NOMO-1 treated with dmso at 0.1 percent for 144 hours (cell line): ENCODE measurements at regions not wholly inside any gene's neighbourhood (a gene's known extent, or its start where the extent isn't known, plus 50 kb on each side); places are given as distances from the start of the nearest gene placed in this dataset.
"Not testable (repeated sequence)": the region's sequence is repeated elsewhere in the genome, so short reads cannot be mapped to it uniquely, and the experiment has no call there.

Experiments
- DNase-seq: peaks from one replicate; lab custom pipeline; 2025; ENCODE audit not compliant: unreplicated experiment; lab: John Stamatoyannopoulos, UW

DNA sequence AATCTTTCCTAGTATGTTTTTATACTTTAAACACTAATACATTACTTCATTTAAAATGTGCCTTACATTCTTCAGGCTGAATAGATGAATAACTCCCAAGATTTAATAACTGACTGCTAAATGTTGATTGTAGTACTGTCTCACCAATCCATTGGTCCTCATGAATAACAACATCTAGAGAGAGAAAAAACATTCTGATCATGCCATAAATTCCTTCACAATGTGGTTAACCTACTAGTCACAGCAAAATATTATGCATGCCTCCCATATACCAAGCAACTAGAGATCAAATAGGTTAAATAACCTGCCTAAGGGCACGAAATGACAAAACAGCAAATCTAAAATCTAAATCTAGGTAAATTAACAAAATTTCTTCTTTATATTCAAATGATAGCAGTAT, 66.2 kb downstream of the SYT15 start:
- DNase-seq = not testable (repeated sequence)

DNA sequence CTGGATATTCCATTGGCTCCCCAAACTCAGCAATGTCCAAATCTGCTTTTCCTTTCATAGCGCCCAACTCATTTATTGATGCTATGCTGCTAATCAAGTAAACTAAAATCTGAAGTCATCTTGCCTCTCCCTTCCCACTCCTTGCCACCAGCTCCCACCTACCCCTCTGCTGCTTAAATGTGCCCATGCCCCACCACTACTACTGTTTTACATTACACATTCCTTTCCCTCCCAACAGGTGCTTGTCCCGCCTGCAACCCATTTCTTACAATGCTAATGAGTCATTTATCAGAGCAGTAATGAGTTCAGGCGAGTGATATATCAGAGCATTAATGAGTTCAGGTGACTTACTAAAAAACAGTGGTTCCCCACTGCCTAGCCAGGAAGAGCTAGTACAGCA, 67.2 kb downstream of the SYT15 start:
- not testable (repeated sequence) for DNase-seq

DNA sequence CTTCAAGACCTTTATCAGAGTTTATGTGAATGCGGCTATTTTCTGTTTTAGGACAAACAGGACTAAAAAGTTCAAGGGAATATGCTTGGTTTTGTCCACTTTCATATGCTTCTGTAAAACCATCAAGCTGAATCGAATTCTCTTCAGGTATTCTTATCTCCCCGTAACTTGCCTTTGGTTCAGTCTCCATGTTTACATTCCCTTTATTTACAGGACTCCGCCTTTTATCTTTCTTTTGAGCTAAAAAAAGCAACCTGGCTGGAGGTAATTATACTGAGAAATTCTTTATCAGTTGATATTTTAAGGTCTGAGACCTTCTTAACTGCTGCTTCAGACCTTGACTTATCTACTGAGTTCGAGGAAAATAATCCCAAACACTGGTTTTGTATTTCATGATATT, 72.0 kb downstream of the SYT15 start:
- DNase-seq = not testable (repeated sequence)

DNA sequence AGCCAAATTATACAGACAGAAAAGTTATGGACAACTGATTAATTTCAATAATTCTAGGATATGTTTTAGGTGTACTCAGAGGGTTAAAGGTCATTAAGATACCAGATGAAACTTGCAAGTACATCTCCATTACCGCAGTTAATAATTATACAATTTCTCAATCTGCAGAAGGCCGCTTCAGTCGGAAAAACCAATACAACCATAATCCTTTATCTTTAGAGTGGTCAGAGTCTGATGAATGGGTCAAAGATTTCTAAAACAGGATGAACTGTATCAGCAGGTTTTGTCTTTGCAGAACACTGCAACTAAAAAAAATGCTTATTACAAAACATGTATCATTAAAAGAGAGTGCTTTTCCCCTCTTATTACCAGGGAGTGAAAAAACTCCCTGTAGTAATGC, 78.5 kb downstream of the SYT15 start:
- not testable (repeated sequence) for DNase-seq

DNA sequence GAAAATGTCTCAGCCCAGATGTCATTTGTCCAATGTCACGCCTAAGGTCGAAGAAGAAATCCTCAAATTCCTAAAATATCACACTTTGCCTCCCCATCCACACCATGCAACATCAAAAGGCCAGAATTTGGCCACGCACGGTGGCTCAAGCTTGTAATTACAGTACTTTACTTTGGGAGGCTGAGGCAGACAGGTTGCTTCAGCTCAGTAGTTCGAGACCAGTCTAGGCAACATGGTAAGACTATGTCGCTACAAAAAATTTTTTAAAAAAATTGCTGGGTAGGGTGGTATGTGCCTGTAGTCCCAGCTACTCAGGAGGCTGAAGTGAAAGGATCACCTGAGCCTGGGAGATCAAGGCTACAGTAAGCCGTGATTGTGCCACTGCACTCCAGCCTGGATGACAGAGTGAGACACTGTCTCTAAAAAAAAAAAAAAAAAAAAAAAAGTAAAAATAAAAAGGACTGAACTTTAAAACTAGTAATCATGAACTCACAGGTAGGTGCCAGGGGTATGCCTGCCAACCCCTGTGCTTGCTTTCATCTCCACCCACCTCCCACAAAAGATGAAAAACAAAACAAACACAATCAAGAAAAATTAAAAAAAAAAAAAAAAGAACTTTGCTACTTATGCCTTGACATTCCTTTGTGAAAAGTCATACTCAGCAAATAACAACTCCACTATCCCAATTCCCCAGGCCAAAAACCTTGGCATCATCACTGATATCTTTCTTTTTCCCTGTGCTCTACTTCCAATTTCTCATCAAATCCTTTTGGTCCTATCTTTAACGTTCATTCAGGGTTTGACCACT, 81.3 kb downstream of the SYT15 start:
- DNase-seq = not testable (repeated sequence)

DNA sequence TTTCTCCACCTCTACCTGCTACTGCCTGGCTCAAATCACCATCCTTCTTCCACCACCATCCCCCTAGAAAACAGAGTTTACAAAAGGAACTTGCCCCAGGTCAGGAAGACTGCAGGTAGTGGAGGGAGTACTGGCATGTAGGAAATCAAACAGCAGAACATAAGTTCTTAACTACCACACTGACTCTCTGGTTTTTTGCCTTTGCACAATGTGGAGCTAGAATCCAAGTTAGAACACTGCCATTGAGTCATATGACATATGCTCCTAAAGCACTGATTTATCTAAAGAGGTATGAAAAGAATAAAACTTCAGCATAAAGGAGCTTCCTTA, 81.9 kb downstream of the SYT15 start:
- DNase-seq = not testable (repeated sequence)

DNA sequence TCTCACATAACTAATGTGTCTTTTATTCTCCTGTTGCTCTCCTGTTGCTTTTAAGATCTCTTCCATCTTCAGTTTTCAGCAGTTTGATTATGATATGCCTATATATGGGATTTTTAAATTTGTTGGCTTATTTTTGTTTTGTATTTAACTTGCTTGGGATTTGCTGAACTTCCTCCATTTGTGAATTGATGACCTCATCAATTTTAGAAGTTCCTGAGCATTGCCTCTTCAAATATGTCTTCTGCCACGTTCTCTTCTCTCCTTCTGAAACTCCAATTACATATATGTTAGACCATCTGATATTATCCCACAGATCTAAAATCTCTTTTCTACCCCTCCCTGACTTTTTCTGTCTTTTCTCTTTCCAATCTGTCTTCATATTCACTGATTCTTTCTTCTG, 86.6 kb downstream of the SYT15 start:
- DNase-seq = not testable (repeated sequence)

DNA sequence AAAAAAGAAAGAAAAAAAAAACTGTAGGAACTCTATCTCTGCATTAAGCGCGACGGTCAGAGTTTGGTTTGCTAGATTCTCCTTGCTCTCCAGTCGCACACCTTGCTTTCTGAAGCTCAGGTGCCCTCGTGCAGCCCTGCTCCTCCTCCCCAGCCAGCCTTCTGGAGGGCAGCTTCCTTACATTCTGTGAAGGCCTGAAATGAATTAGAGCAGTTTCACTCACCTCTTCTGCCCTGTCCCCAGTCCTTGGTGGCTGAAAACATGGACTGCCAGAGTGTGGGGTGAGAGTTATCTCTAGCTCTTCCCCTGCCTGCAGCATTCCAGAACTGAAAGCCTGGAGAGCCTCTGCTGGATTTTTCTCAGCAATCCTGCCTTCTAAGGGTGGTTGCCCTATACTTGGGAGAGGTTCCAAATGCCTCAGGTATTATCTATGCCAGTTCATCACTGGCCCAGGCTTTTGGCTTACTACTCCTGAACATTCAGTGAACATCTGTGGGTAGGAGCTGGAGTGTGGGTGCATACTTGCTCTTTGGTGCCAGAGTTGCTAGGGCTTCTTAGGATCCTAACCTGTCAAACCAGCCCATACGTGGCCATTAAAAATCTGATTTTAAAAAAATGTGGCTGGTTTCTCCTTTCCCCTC, 89.5 kb downstream of the SYT15 start:
- not testable (repeated sequence) for DNase-seq

DNA sequence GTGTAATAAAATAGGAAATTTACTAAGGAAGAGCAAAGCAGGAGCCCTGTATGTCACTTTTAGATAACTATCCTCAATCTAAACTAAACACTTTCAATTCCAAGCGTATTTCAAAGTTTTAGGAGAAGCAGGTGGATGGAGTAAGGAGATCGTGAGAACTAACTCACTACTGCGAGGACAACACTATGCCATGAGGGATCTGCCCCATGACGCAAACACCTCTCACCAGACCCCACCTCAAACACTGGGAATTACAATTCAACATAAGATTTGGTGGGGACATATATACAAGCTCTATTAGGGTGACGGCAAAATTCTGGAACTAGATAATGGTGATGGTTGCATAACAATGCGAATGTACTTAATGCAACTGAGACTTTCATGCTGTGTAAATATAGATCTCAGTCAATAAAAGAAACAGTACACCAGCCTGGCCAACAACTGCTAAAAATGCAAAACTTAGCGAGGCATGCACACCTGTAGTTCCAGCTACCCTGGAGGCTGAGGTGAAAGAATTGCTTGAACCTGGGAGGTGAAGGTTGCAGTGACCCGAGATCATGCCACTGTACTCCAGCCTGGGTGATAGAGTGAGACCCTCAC, 99.0 kb downstream of the SYT15 start:
- DNase-seq = not testable (repeated sequence)

DNA sequence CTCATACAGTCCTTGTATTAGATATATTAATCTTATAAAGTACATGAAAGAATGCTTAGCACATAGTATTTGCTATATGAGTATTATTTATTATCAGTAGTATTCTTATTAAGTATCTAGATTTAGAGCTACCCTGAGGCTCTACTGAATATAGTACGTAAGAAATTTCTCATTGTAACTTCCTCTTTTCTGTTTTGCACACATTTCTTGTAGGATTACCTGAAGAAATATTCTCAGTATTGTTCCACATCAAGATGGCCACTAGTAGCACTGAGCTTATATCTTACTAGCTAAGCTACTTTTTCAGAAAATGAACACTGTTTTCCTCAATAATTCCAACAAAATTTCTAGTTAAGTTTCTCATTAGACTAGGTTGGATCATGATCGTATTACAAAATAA, 112.5 kb downstream of the SYT15 start:
- DNase-seq = not testable (repeated sequence)

DNA sequence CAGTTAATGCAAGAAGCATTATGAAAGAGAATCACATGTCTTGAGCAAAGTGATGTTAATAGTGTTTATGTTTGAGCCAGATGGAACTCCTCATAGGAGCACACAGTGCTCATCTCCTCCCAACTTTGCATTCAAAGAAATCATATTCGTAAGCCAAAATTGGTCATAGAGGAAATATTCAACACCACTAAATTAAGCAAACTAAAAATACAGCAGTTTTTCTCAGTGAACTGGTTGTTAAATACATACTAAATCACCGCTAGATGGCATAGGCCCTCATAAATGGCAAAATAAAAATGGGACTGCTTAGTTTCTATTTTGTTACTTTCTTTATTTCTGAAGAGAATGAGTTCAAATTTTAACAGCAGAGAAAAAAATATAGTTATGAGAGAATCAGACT, 114.3 kb downstream of the SYT15 start:
- DNase-seq = not testable (repeated sequence)

DNA sequence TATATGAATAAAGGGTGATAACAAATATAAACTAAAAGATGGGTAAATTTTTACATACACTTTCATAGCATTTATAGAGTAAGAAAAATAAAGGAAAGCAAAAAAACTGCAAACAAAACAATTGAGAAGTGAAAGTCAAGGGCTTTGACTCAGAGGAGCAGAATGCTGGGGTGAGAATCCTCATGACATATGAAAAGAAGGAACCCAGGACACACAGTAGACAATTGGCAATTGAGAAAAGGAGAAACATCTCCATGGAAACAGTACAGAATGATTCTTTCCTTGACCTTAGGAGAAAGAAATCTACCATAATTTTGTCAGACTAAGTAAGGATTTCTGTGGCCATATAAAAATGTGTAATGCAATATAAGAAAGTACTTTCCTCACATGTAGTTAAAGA, 138.3 kb downstream of the SYT15 start:
- DNase-seq = not testable (repeated sequence)

DNA sequence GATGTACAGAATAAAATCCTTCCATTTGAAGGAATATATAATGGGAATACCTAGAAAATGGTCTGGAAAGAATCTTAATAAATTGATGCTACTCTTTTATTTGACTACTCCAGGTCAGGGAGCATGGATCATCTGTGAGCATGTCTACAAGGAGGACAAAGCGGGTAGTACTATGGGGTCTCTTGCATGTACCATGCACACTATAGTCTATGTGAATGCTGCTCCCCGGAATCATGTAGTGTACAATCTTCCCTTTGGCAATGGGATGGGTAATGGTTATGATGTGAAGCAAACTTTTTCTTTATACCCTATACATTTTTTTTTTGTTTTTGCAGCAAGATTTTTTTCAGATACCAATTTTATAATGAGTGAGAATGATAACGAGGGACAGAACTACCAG, 139.1 kb downstream of the SYT15 start:
- DNase-seq = not testable (repeated sequence)

DNA sequence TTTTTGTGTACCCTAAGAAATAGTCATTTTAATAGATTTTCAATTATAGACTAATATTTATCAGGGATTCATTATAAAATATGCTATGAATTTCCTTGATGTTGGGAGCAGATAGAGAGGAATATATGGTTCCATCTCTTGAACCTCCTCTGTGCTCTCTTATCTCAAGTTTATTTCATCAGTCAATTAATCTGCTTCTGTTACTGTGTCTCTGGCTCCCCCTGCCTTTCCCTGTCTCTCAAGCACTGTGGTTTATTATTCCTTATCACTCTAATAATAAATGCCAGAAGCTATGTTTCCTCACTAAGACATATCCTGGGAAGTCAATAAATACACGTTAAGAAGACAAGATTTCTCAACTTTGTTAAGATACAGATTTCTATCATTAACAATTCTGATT, 141.5 kb downstream of the SYT15 start:
- not testable (repeated sequence) for DNase-seq

DNA sequence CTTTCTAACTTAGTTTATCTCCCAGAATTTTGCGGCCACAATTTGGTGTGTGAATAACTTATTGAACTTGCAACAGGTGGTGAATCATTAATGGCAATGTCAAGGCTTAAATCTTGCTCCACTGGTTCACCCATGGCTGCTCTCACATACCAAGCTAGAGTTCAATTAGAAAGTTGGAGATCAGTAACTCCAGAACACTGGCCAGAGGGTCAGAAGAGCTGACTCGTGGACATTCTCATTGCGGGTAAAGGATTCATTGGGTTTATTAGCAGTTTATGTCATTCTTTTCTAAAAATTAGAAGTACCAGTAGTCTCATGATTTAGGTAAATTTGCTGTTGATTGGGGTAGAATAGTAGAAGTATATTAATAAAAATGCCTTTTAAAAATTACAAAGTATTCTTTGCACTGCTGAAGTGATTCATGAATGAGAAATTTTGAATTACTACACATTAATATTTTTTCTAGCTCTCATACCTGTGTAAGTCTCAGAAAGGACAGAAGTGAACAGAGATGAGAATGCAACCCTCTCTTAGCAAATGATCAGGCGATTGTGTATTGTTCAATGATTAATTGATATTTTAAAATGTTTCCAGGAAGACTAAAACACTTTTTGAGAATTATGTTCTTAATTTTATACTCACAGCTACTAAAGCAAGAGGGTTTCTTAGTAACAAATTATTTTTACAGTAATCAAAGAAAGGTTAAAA, 142.0 kb downstream of the SYT15 start:
- DNase-seq = not testable (repeated sequence)

DNA sequence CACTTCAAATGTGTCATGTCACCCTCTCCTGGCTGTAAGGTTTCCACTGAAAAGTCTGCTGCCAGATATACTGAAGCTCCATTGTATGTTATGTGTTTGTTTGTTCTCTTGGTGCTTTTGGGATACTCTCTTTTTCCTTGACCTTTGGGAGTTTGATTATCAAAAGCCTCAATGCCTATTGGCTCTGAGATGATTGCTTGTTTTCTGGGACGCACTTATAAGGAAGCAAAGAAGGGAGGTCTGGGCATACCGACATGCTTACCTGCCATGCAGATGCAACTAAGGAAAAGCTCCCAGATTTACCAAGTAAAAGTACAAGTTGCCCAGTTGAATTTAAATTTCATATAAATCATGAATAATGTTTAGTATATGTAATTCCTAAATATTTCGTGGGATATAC, 145.3 kb downstream of the SYT15 start:
- DNase-seq = not testable (repeated sequence)

DNA sequence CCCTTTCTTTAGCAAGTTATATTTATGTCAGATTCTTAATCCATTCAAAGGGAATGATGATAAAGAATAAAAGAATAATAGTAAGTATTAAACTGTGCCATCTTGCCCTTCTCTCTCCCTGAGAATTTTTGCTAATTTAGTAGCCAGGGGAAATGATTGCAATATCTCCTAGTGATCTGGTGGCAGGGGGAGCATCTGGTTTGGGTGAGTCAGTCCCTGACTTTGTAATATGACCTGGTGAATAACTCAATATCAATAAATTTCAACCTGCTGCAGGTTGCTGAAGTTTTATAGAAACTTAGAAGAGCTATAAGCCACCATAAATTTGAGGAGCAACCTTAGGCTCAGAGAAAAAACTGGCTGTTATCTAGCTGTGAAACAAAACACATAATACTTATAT, 149.4 kb downstream of the SYT15 start:
- DNase-seq = not testable (repeated sequence)

DNA sequence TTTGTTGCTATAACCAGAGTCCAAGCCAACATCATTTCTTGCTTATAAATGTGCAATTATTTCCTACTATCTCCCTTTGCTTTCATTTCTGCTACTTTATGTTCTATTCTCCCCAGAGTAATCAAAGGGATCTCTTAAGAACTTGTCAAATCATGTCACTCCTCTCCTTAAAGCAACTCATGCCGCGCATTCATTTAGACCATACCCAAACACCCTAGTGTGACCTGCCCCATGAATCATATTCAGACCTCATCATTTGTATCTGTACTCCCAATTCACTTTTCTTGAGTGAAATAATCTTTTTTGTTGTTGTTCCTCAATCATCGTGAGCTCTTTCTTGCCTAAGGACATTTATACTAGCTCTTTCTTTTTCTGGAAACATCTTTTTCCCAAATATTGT, 151.8 kb downstream of the SYT15 start:
- not testable (repeated sequence) for DNase-seq

DNA sequence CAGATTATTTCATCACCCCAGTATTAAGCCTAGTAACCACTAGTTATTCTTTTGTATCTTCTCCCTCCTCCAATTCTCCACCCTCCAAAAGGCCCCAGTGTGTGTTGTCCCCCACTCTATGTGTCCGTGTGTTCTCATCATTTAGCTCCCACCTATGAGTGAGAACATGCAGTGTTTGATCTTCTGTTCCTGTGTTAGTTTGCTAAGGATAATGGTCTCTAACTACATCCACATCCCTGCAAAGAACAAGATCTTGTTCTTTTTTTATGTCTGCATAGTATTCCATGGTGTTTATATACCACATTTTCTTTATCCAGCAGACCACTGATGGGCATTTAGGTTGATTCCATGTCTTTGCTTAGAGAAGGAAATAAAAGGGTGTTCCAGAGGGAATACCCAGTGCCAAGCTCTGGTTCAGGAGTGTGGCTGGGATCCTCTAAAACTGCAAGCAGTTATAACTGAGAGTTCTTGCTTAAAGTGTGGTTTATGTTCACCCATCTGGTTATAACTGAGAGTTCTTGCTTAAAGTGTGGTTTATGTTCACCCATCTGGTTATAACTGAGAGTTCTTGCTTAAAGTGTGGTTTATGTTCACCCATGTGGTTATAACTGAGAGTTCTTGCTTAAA, 154.8 kb downstream of the SYT15 start:
- DNase-seq = not testable (repeated sequence)

DNA sequence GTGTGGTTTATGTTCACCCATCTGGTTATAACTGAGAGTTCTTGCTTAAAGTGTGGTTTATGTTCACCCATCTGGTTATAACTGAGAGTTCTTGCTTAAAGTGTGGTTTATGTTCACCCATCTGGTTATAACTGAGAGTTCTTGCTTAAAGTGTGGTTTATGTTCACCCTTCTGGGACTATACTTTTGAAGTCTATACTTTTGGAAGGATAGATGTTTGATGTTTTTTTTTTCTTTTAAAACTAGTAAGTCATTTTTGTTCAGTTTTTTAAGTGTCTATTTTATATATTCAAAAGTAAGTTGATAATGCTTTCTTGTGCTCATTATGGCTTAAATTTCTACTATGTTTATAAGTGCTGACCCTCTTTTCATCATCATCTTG, 155.3 kb downstream of the SYT15 start:
- not testable (repeated sequence) for DNase-seq

DNA sequence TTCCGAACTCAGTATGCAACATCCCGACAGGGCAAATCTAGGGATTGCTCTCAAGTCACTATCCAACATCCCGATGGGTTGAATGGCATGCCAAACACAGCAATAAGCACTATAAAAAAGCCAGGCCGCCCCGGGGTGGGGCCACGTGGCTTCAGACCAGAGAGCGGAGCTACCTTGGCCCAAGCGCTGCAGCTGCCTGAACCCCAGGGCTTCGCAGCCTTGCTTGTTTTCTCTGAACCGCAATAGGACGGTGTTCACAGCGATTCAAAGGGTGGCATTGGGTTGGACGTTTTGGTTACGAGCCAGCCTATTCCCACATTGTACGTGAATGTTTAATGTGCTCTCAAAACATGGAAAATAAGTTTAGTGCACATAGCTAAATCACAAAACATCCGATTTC, 161.0 kb downstream of the SYT15 start:
- DNase-seq = not testable (repeated sequence)
